SK-N-SH treated with all-trans-retinoic acid at 6 μM for 48 hours (cell line): ENCODE measurements at regions not wholly inside any gene's neighbourhood (a gene's known extent, or its start where the extent isn't known, plus 50 kb on each side); places are given as distances from the start of the nearest gene placed in this dataset.

Source experiments
- ATAC-seq: fragments of 200-7000 bp; cut with Tn5 transposase; 3 replicates; pipeline ENCODE4 v1.9.1; 2020; ENCODE audit warnings: mild to moderate bottlenecking, moderate library complexity
- BACH2 ChIP-seq: fragments of 250-450 bp; sonication (Bioruptor Pico); IDR thresholded peaks from 2 replicates; pipeline ENCODE4 v1.9.0; 2021; ENCODE audit warnings: mild to moderate bottlenecking, borderline replicate concordance
- CREB5 ChIP-seq: fragments of 250-450 bp; sonication (Bioruptor Pico); IDR thresholded peaks from 2 replicates; pipeline ENCODE4 v1.5.1; 2020; ENCODE audit warnings: low read depth, mild to moderate bottlenecking, moderate library complexity
- CSRNP3 ChIP-seq: fragments of 250-450 bp; sonication (Bioruptor Pico); IDR thresholded peaks from 2 replicates; pipeline ENCODE4 v1.5.1; 2021; ENCODE audit warnings: mild to moderate bottlenecking, moderate library complexity
- ESRRG ChIP-seq: fragments of 250-450 bp; sonication (Bioruptor Pico); IDR thresholded peaks from 2 replicates; pipeline ENCODE4 v1.6.1; 2021; ENCODE audit warnings: mild to moderate bottlenecking
- GLIS3 ChIP-seq: fragments of 250-450 bp; sonication (Bioruptor Pico); IDR thresholded peaks from 2 replicates; pipeline ENCODE4 v1.5.0; 2020; ENCODE audit warnings: mild to moderate bottlenecking, moderate library complexity
- ISL1 ChIP-seq: fragments of 250-450 bp; sonication (Bioruptor Pico); IDR thresholded peaks from 2 replicates; pipeline ENCODE4 v2.1.2; 2022; ENCODE audit warnings: mild to moderate bottlenecking, moderate library complexity
- PATZ1 ChIP-seq: fragments of 250-450 bp; sonication (Bioruptor Pico); IDR thresholded peaks from 2 replicates; pipeline ENCODE4 v1.8.0; 2020; ENCODE audit warnings: mild to moderate bottlenecking, moderate library complexity, borderline replicate concordance
- POU6F1 ChIP-seq: fragments of 250-450 bp; sonication (Bioruptor Pico); IDR thresholded peaks from 2 replicates; pipeline ENCODE4 v1.8.0; 2021; ENCODE audit warnings: low read depth, mild to moderate bottlenecking, moderate library complexity, borderline replicate concordance
- PPARA ChIP-seq: fragments of 250-450 bp; sonication (Bioruptor Pico); IDR thresholded peaks from 2 replicates; pipeline ENCODE4 v1.5.0; 2020; ENCODE audit warnings: mild to moderate bottlenecking, borderline replicate concordance
- RARB ChIP-seq: fragments of 250-450 bp; sonication (Bioruptor Pico); IDR thresholded peaks from 2 replicates; pipeline ENCODE4 v1.8.0; 2021; ENCODE audit warnings: mild to moderate bottlenecking, moderate library complexity
- SNAI2 ChIP-seq: fragments of 250-450 bp; sonication (Bioruptor Pico); IDR thresholded peaks from 2 replicates; pipeline ENCODE4 v1.5.0; 2020; ENCODE audit warnings: mild to moderate bottlenecking, moderate library complexity
- TCF4 ChIP-seq: fragments of 250-450 bp; sonication (Bioruptor Pico); IDR thresholded peaks from 2 replicates; pipeline ENCODE4 v1.8.0; 2021; ENCODE audit warnings: mild to moderate bottlenecking, moderate library complexity, borderline replicate concordance
- TOX ChIP-seq: fragments of 250-450 bp; sonication (Bioruptor Pico); IDR thresholded peaks from 2 replicates; pipeline ENCODE4 v1.8.0; 2021; ENCODE audit warnings: mild to moderate bottlenecking, moderate library complexity, borderline replicate concordance
- TSHZ2 ChIP-seq: fragments of 250-450 bp; sonication (Bioruptor Pico); IDR thresholded peaks from 2 replicates; pipeline ENCODE4 v1.5.0; 2020; ENCODE audit warnings: mild to moderate bottlenecking, moderate library complexity
- ZC3H10 ChIP-seq: fragments of 250-450 bp; sonication (Bioruptor Pico); IDR thresholded peaks from 2 replicates; pipeline ENCODE4 v1.5.1; 2021; ENCODE audit warnings: mild to moderate bottlenecking, moderate library complexity
- ZFP3 ChIP-seq: fragments of 250-450 bp; sonication (Bioruptor Pico); IDR thresholded peaks from 2 replicates; pipeline ENCODE4 v1.5.0; 2020; ENCODE audit warnings: mild to moderate bottlenecking, moderate library complexity
- ZFP30 ChIP-seq: fragments of 450-650 bp; formaldehyde crosslinking; IDR thresholded peaks from 2 replicates; pipeline ENCODE4 v1.5.0; 2022; ENCODE audit warnings: mild to moderate bottlenecking, moderate library complexity
- ZNF565 ChIP-seq: fragments of 450-650 bp; formaldehyde crosslinking; conservative IDR thresholded peaks from 2 replicates; pipeline ENCODE4 v1.5.0; 2020; ENCODE audit warnings: low read depth, mild to moderate bottlenecking, moderate library complexity
- ZNF70 ChIP-seq: fragments of 450-650 bp; formaldehyde crosslinking; IDR thresholded peaks from 2 replicates; pipeline ENCODE4 v1.5.0; 2020; ENCODE audit warnings: mild to moderate bottlenecking, moderate library complexity
- ZNF8 ChIP-seq: fragments of 450-650 bp; formaldehyde crosslinking; IDR thresholded peaks from 2 replicates; pipeline ENCODE4 v1.5.0; 2020; ENCODE audit warnings: mild to moderate bottlenecking, moderate library complexity

- TF ChIP-seq PATZ1 (CRISPR knock-in tag) (no peak), CREB5 (CRISPR knock-in tag) (no peak)
Measured at GRCh38 chr18:65994302-65994701, 243.5 kb downstream of the CDH7 start (continued).

GRCh38 chr18:65990944-65991708 is 240.3 kb downstream of the CDH7 start:
- no peak for TF ChIP-seq GLIS3 (CRISPR knock-in tag)
- TF ChIP-seq TOX: no peak
- TF ChIP-seq PATZ1 (CRISPR knock-in tag): no peak
- no peak for TF ChIP-seq ZFP3 (CRISPR knock-in tag)
- no peak for TF ChIP-seq BACH2
- TF ChIP-seq PPARA (CRISPR knock-in tag): no peak
- TF ChIP-seq ZC3H10 (CRISPR knock-in tag): no peak
- no peak for TF ChIP-seq CREB5 (CRISPR knock-in tag)
- TF ChIP-seq ISL1 (CRISPR knock-in tag): no peak
- no peak for TF ChIP-seq ZNF8 (CRISPR knock-in tag)
- TF ChIP-seq ESRRG (CRISPR knock-in tag): no peak
- TF ChIP-seq ZNF70 (CRISPR knock-in tag): no peak
- no peak for TF ChIP-seq ZNF565 (CRISPR knock-in tag)
- no peak for TF ChIP-seq ZFP30
- TF ChIP-seq CSRNP3: no peak
- no peak for TF ChIP-seq SNAI2 (CRISPR knock-in tag)
- no peak for TF ChIP-seq POU6F1 (CRISPR knock-in tag)
- TF ChIP-seq RARB (CRISPR knock-in tag): no peak
- no peak for ATAC-seq

GRCh38 chr18:65990174-65990690 is 239.4 kb downstream of the CDH7 start:
- TF ChIP-seq BACH2: no peak
- no peak for TF ChIP-seq GLIS3 (CRISPR knock-in tag)
- TF ChIP-seq ZC3H10 (CRISPR knock-in tag): no peak
- TF ChIP-seq PATZ1 (CRISPR knock-in tag): no peak
- TF ChIP-seq ZFP3 (CRISPR knock-in tag): no peak
- TF ChIP-seq ZNF70 (CRISPR knock-in tag): no peak
- TF ChIP-seq ESRRG (CRISPR knock-in tag): no peak
- no peak for TF ChIP-seq SNAI2 (CRISPR knock-in tag)
- no peak for TF ChIP-seq TSHZ2
- no peak for TF ChIP-seq TCF4
- TF ChIP-seq, all 23 proteins: peak for 0
- no peak for ATAC-seq
